OCI-LY7 (cell line): ENCODE measurements at regions not wholly inside any gene's neighbourhood (a gene's known extent, or its start where the extent isn't known, plus 50 kb on each side); places are given as distances from the start of the nearest gene placed in this dataset.

ENCODE experiments used
- BruUV-seq: library from RNA; stranded (reverse); fragments of 400-500 nt; replicated peaks from 2 replicates; lab custom pipeline; 2021; lab: Mats Ljungman, UMichigan
- CTCF ChIA-PET: fragments of 300-600 bp; sonication (Branson Sonifier 250); formaldehyde crosslinking; loops from one replicate; lab custom pipeline; 2022; ENCODE audit warnings: antibody characterized with exemption; ENCODE audit not compliant: unreplicated experiment; lab: Charles Lee
- POLR2A ChIA-PET: fragments of 300-600 bp; sonication (Branson Sonifier 250); formaldehyde crosslinking; loops from one replicate; lab custom pipeline; 2022; ENCODE audit warnings: antibody characterized with exemption; lab: Charles Lee
- DNase-seq: peaks from one replicate; pipeline ENCODE4 v3.0.0-alpha.2; 2015; ENCODE audit warnings: low spot score
- H2AFZ ChIP-seq: fragments of 200-600 bp; sonication (generic), shearing (Covaris generic); 2 replicates; pipeline ENCODE4 v1.6.1; 2014; ENCODE audit warnings: mild to moderate bottlenecking, antibody characterized with exemption, low read length, moderate library complexity
- H3K27ac ChIP-seq: fragments of 200-600 bp; sonication (generic); 2 replicates; pipeline ENCODE4 v1.5.1; 2014; ENCODE audit warnings: mixed run types, low read depth, mild to moderate bottlenecking, moderate library complexity, low read length, inconsistent platforms; ENCODE audit not compliant: poor library complexity, severe bottlenecking
- H3K36me3 ChIP-seq: fragments of 200-600 bp; sonication (generic); 2 replicates; pipeline ENCODE4 v1.6.1; 2014; ENCODE audit warnings: mild to moderate bottlenecking, antibody characterized with exemption, low read length, moderate library complexity, mixed read lengths; ENCODE audit not compliant: insufficient read depth
- H3K4me1 ChIP-seq: fragments of 200-600 bp; sonication (generic); 2 replicates; pipeline ENCODE4 v1.5.1; 2014; ENCODE audit warnings: mild to moderate bottlenecking, low read length; ENCODE audit not compliant: insufficient read depth, poor library complexity, severe bottlenecking
- H3K4me2 ChIP-seq: fragments of 200-600 bp; sonication (generic); 2 replicates; pipeline ENCODE4 v1.6.1; 2014; ENCODE audit warnings: mild to moderate bottlenecking, low read length
- H3K4me3 ChIP-seq: fragments of 200-600 bp; sonication (generic); 2 replicates; pipeline ENCODE4 v1.5.1; 2014; ENCODE audit warnings: mild to moderate bottlenecking, low read depth, low read length; ENCODE audit not compliant: poor library complexity, severe bottlenecking
- H3K79me2 ChIP-seq: fragments of 200-600 bp; sonication (generic); 2 replicates; pipeline ENCODE4 v1.6.1; 2016; ENCODE audit warnings: low read depth, mild to moderate bottlenecking, low read length, moderate library complexity, mixed read lengths; ENCODE audit not compliant: insufficient read depth
- H3K9me2 ChIP-seq: fragments of 200-600 bp; sonication (generic); 2 replicates; pipeline ENCODE4 v1.6.1; 2016; ENCODE audit warnings: mild to moderate bottlenecking, low read length, mixed read lengths; ENCODE audit not compliant: insufficient read depth
- H3K9me3 ChIP-seq: fragments of 200-600 bp; sonication (generic); 2 replicates; pipeline ENCODE4 v1.6.1; 2014; ENCODE audit warnings: mild to moderate bottlenecking, mixed run types, low read length, mixed read lengths
- H4K20me1 ChIP-seq: fragments of 200-600 bp; sonication (generic); 2 replicates; pipeline ENCODE4 v1.6.1; 2014; ENCODE audit warnings: mild to moderate bottlenecking, antibody characterized with exemption, low read length, moderate library complexity, mixed read lengths; ENCODE audit not compliant: insufficient read depth
- EZH2phosphoT487 ChIP-seq: fragments of 200-600 bp; sonication (generic); IDR thresholded peaks from 2 replicates; pipeline ENCODE4 v1.6.1; 2018; ENCODE audit warnings: low read depth, borderline replicate concordance, mild to moderate bottlenecking, mixed run types, antibody characterized with exemption, low read length, moderate library complexity, mixed read lengths
- intact Hi-C: fragments of 100-400 bp; cut with micrococcal nuclease; formaldehyde crosslinking; loops from one replicate; pipeline ENCODE4 v1.10.0; 2022; ENCODE audit not compliant: unreplicated experiment
- TF ChIP-seq, protein P1 (sequence below): fragments of 200-600 bp; sonication (generic); conservative IDR thresholded peaks from 2 replicates; pipeline ENCODE4 v1.5.1; 2014; ENCODE audit warnings: mild to moderate bottlenecking, antibody characterized with exemption, low read length, moderate library complexity, mixed read lengths

DNA sequence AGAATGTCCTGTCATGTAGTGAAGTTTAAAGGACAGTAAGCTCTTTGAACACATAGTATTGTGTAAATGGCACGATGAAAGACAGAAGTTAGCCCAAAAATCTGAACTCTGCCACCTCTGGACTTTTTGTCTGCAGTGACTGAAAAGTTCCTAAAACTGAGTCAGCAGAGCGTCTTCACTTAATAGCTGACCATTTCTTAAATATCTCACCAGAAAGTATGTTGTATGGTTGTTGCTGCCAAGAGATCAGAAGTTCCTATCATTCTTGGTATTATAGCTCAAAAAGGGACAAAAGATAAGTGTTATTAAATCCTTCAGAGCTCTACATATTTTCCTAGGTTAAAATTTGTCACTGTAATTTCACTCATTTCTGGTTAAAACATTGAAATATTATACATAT is 1003.0 kb downstream of the TTLL7 start:
- no peak overlapping the region for H3K4me2 ChIP-seq
- CTCF ChIA-PET = no interaction called here
- H3K9me3 ChIP-seq = peaks cover 11% of the 10 kb centered on the region; the same call in 1 of the 2 replicates
- BruUV-seq = no TSS peak
- H4K20me1 ChIP-seq = no peaks in the 10 kb centered on the region
- no peaks in the 10 kb centered on the region for H3K4me1 ChIP-seq
- no peaks in the 10 kb centered on the region for H3K79me2 ChIP-seq
- H3K27ac ChIP-seq = no peak overlapping the region
- POLR2A ChIA-PET = interaction anchor here (0.6 to 1.8 kb wide), 3 partner anchors 9 to 485 kb away, joined by 3 to 4 read pairs (median 3); no protein-coding TSS in a partner anchor
- H2AFZ ChIP-seq = no peak overlapping the region
- TF ChIP-seq EZH2phosphoT487 = no peak
- intact Hi-C loops = no loop called here
- no peaks in the 10 kb centered on the region for H3K36me3 ChIP-seq
- H3K9me2 ChIP-seq = no peaks in the 10 kb centered on the region
- no peak overlapping the region for H3K4me3 ChIP-seq
- DNase-seq = no peak

DNA sequence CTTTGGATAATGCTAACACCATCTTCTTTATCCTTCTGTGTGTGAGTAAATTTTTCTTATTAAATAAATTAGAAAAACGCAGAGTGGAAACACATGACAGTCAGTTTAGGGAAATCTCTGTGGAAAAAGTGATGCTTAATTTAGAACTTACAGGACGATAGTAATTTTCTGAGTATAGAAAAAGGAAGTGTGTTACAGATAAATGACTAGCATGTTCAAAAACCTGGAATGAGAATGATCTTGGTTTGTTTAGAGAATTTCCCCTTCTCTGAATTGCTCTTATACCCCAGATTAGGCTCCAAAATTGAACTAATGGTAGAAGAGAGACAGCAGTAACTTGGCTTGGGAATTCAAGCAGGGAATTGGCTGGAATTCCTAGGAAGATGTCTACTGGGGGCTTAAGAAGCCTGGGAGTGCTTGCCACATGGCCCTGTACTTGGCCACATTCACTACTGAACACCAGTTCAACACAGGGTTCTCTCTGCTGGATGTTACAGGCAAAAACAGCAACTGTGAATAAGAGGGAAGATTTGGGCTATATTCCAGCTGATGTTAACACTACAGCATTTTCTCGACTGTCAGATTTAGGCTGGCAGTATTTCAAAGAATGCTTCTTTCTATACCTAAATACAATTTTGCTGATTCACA is 1004.2 kb downstream of the TTLL7 start:
- ChIA-PET CTCF (no interaction called here), POLR2A (no interaction called here)
- H4K20me1 ChIP-seq = no peaks in the 10 kb centered on the region
- no TSS peak for BruUV-seq
- peaks cover 11% of the 10 kb centered on the region; the same call in 1 of the 2 replicates for H3K9me3 ChIP-seq
- no peak overlapping the region for H3K4me2 ChIP-seq
- intact Hi-C loops = no loop called here
- no peak overlapping the region for H2AFZ ChIP-seq
- H3K9me2 ChIP-seq = no peaks in the 10 kb centered on the region
- H3K4me1 ChIP-seq = no peaks in the 10 kb centered on the region
- H3K4me3 ChIP-seq = no peak overlapping the region
- no peaks in the 10 kb centered on the region for H3K79me2 ChIP-seq
- no peak overlapping the region for H3K27ac ChIP-seq
- DNase-seq = no peak
- H3K36me3 ChIP-seq = no peaks in the 10 kb centered on the region
- TF ChIP-seq, protein P1, sequence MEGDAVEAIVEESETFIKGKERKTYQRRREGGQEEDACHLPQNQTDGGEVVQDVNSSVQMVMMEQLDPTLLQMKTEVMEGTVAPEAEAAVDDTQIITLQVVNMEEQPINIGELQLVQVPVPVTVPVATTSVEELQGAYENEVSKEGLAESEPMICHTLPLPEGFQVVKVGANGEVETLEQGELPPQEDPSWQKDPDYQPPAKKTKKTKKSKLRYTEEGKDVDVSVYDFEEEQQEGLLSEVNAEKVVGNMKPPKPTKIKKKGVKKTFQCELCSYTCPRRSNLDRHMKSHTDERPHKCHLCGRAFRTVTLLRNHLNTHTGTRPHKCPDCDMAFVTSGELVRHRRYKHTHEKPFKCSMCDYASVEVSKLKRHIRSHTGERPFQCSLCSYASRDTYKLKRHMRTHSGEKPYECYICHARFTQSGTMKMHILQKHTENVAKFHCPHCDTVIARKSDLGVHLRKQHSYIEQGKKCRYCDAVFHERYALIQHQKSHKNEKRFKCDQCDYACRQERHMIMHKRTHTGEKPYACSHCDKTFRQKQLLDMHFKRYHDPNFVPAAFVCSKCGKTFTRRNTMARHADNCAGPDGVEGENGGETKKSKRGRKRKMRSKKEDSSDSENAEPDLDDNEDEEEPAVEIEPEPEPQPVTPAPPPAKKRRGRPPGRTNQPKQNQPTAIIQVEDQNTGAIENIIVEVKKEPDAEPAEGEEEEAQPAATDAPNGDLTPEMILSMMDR = no peak
- no peak for TF ChIP-seq EZH2phosphoT487

DNA sequence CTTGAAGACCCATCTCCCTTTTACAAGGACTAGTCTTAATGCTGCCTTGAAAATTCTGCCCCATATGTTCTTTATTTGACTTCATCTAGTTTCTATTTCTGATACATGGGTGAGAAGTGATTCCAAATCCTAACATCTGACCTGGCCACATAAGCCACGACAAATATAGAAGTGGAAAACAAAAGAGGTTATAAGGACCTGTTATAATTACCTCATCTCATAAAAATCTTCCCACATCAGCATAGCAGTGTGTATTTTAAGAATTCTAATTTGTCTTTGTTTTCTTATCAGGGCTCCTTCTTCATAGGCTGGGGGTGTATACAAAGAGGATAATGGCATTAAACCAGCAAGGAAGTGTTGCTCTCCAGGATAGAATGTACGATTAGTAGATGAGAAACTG is 1007.4 kb downstream of the TTLL7 start:
- BruUV-seq = no TSS peak
- intact Hi-C loops = no loop called here
- Histone ChIP-seq H3K4me3 (no peak overlapping the region), H3K4me1 (no peaks in the 10 kb centered on the region), H3K36me3 (no peaks in the 10 kb centered on the region), H3K27ac (no peak overlapping the region), H3K9me2 (no peaks in the 10 kb centered on the region), H2AFZ (no peak overlapping the region), H4K20me1 (no peaks in the 10 kb centered on the region), H3K4me2 (no peak overlapping the region), H3K79me2 (no peaks in the 10 kb centered on the region), H3K9me3 (peaks cover 11% of the 10 kb centered on the region; the same call in 1 of the 2 replicates)
- DNase-seq = no peak
- ChIA-PET CTCF (no interaction called here), POLR2A (no interaction called here)
- TF ChIP-seq, protein P1 = no peak
- no peak for TF ChIP-seq EZH2phosphoT487
